Activated naive CD4-positive, alpha-beta T cell treated with anti-CD3 and anti-CD28 coated beads, Interleukin-2, amount 10 ng/mL, durations not matched to agents 7 days and 5 days (primary cell): ENCODE measurements at regions not wholly inside any gene's neighbourhood (a gene's known extent, or its start where the extent isn't known, plus 50 kb on each side); places are given as distances from the start of the nearest gene placed in this dataset.

Experiments
- CTCF ChIA-PET: fragments of 350-600 bp; sonication (Branson Sonifier 250); formaldehyde crosslinking; loops from one replicate; lab custom pipeline; 2021; ENCODE audit warnings: antibody characterized with exemption; lab: Charles Lee
- DNase-seq: peaks from one replicate; pipeline ENCODE4 v3.0.0-alpha.2; 2020
- H3K27ac Mint-ChIP-seq: one replicate; pipeline ENCODE4 v1.8.0; 2021; ENCODE audit warnings: mild to moderate bottlenecking, moderate library complexity, mixed read lengths
- H3K27me3 Mint-ChIP-seq: one replicate; pipeline ENCODE4 v1.8.0; 2021; ENCODE audit warnings: mild to moderate bottlenecking, mixed read lengths
- H3K36me3 Mint-ChIP-seq: one replicate; pipeline ENCODE4 v1.8.0; 2021; ENCODE audit warnings: mixed read lengths
- H3K4me1 Mint-ChIP-seq: one replicate; pipeline ENCODE4 v1.8.0; 2021; ENCODE audit warnings: mixed read lengths
- H3K4me3 Mint-ChIP-seq: one replicate; pipeline ENCODE4 v1.8.0; 2021; ENCODE audit warnings: mild to moderate bottlenecking, moderate library complexity, mixed read lengths
- H3K9me3 Mint-ChIP-seq: one replicate; pipeline ENCODE4 v1.8.0; 2021; ENCODE audit warnings: mixed read lengths

DNA sequence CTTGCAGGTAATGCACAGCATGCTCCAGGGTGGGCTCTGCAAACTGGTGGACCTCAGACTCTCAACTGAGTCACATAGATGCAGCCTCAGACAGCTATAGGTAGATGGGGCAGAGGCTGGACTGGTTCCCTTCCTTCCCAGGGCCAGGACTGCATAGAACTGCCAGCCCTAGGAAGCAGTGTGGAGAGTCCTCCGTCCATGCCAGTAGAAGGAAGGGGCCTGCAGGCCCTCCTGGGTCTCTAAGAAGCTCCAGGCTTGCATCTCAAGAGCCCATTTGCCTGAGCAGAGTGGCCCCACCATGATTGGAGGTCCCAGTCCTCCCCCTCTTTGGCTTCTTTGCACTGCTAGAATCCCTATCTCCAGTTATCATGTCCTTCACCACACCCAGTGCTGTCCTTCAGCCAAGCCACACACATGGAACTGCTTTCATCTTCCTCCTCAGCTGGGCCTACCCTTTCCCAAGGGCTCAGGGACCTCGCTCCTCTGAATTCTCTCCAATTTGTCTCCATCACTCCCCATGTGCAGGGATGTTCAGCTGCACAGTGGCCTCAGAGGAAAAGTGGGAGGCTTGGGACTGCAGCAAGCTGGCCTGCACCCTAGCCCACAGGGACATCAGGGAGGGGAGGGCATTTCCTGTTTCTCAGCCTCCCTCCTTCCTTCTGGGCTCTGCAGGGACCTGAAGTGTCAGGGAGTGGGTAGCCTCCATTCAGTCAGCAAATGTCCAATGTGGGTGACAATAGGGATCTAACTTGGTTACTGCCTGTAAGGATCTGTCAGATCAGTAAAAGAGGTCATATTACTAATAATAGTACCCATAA is 146.0 kb downstream of the PJA1 start:
- DNase-seq, result no peak
- CTCF ChIA-PET, result no interaction called here
- Mint-ChIP-seq H3K4me1 (no peaks in the 10 kb centered on the region), H3K27ac (no peak overlapping the region), H3K9me3 (no peaks in the 10 kb centered on the region), H3K36me3 (no peaks in the 10 kb centered on the region), H3K27me3 (no peaks in the 10 kb centered on the region), H3K4me3 (no peak overlapping the region)

DNA sequence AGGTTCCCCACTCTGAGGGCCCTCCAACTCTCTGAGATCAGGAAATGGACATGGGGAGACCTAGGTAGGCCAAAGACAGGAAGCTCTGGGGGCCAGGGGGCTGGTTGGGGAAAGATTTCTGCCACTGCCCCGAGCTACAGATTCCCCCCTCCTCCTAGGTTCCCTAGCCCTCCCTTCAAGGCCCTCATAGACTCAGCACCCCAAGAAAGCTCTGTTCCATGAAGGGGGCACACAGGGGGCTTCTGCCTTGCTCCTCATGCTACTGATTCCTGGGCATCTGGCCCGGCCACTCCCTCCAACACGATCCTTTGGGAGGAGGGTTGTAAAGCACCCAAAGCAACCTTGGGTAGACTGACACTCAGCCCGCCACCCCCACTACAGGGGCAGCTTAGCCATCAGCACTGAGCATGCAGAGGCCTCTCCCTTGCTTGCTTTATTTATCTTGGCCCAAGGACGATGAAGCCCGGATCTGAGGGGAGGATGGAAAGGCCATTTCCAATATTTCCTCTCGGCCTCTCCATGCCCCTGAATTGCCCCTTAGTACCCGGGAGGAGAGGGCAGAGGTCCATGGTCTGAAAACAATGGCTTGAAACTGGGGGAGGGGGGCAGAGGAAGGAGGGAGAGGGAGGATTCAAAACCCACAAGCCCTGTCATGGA is 146.7 kb downstream of the PJA1 start:
- H3K36me3 Mint-ChIP-seq, result no peaks in the 10 kb centered on the region
- no peak overlapping the region for H3K4me3 Mint-ChIP-seq
- no peaks in the 10 kb centered on the region for H3K9me3 Mint-ChIP-seq
- no peaks in the 10 kb centered on the region for H3K27me3 Mint-ChIP-seq
- H3K27ac Mint-ChIP-seq, result no peak overlapping the region
- CTCF ChIA-PET, result no interaction called here
- no peaks in the 10 kb centered on the region for H3K4me1 Mint-ChIP-seq
- no peak for DNase-seq

DNA sequence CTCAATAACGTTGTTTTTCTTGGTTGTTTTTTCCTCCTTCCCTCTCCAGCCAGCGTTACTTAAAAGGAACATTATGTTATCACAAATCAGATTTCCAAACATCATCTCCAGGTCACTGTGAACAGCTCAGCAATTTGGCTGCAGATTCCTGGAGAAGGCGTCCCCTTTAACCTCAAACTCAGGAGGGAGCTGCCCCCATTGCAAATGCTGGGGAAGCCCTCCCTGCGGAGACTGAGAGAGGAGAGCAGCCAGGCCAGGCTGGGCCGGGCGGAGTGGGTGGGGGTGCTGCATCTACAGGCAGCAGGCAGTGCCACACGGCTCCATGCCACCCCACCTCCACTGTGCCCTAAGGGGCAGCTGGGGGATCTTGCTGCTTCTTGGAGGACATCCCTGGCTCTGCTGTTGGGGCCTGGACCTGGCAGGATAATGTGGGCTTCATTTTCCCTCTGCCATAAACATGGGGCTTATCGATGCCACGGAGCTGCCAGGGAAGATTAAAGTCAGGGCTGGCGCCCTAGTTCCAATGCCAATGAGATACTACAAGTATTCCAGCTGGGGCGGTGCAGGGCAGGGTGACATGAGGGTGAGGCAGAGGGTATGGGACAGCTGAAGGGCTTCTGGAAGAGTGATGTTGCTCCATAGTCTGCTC is 148.8 kb downstream of the PJA1 start:
- H3K27ac Mint-ChIP-seq, result no peak overlapping the region

DNA sequence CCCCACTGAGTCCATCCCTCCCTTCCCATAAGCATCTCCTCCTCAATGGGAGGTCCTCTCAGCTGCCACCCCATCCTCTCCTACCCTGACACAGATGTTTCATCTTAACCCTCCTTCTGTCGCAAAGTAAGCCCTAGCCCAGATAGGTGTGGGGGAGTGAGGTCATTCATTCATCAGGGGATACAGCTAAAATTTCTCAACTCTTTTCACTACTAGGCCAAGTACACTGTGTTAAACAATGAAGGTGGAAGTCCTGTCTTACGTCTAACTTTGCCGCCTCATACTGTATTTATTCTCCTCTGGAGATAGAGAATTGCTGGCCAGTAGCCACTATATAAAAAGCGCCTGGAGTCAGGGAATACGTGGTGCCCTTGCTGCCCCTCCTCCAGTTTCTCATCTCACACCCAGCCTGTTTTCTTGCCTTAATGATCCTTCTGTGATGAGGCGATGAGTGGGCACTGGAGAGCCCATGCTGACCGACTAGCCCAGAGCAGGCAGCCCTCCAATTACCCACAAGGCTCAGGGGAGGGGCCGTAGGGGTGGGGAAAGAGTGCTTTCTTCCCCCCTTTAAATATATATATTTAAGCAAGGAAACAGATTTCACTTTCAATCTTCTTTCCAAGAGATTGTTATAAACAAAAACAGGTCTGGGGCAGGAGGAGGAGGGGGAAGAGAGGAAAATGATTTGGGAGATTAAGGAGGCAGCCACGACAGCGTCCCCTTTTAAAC is 149.5 kb downstream of the PJA1 start:
- CTCF ChIA-PET, result no interaction called here
- H3K4me3 Mint-ChIP-seq, result no peak overlapping the region
- no peak overlapping the region for H3K27ac Mint-ChIP-seq
- DNase-seq, result no peak
- no peaks in the 10 kb centered on the region for H3K27me3 Mint-ChIP-seq
- no peaks in the 10 kb centered on the region for H3K9me3 Mint-ChIP-seq
- H3K36me3 Mint-ChIP-seq, result no peaks in the 10 kb centered on the region
- no peaks in the 10 kb centered on the region for H3K4me1 Mint-ChIP-seq

More for the DNA sequence above, 148.8 kb downstream of the PJA1 start:
- CTCF ChIA-PET, result no interaction called here
- Mint-ChIP-seq H3K27me3 (no peaks in the 10 kb centered on the region), H3K4me1 (no peaks in the 10 kb centered on the region), H3K9me3 (no peaks in the 10 kb centered on the region), H3K4me3 (no peak overlapping the region), H3K36me3 (no peaks in the 10 kb centered on the region)
- DNase-seq, result no peak

DNA sequence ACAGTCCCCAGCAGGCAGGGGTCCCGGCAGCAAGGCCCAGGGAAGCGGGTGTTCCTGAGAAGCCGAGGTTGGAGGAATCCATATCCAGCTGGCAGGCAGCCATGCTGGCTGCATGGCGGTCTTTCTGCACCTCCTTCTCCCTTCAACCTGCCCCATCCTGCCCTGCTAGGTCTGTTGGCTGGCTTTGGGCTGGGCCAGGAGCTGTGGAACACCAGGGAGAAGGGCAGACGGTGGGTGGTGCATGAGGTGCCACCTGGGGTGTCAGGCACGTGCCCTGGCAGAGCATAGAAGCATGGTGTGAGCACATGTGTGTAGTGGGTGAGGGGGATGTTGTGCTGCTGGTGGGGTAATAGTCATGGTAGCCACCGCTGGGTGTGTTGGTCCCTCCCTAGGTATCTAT is 150.1 kb downstream of the PJA1 start:
- no peak for DNase-seq
- H3K27ac Mint-ChIP-seq, result no peak overlapping the region
- CTCF ChIA-PET, result no interaction called here
- no peaks in the 10 kb centered on the region for H3K9me3 Mint-ChIP-seq
- H3K27me3 Mint-ChIP-seq, result no peaks in the 10 kb centered on the region
- H3K36me3 Mint-ChIP-seq, result no peaks in the 10 kb centered on the region
- H3K4me1 Mint-ChIP-seq, result no peaks in the 10 kb centered on the region
- H3K4me3 Mint-ChIP-seq, result no peak overlapping the region

DNA sequence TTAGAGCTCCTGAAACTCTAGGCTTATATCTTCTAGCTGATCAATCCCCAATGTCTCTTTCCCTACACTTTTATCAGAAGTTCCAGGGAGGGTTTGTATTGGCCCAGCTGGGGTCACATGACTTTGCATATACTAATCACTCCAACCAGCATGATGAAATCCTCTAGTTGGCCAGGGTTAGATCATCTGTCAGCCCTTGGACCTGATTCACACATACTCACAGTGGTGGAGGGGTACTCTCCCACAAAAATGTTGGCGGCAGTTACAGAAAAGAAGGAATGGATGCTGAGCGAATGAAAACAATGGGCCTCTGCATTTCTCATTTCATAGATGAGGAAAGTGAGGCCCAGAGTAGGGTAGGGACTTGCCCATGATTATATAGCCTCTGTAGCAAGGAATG is 151.1 kb downstream of the PJA1 start:
- Mint-ChIP-seq H3K36me3 (no peaks in the 10 kb centered on the region), H3K4me3 (no peak overlapping the region), H3K4me1 (no peaks in the 10 kb centered on the region), H3K27ac (no peak overlapping the region), H3K27me3 (no peaks in the 10 kb centered on the region), H3K9me3 (no peaks in the 10 kb centered on the region)
- DNase-seq, result no peak
- CTCF ChIA-PET, result no interaction called here

DNA sequence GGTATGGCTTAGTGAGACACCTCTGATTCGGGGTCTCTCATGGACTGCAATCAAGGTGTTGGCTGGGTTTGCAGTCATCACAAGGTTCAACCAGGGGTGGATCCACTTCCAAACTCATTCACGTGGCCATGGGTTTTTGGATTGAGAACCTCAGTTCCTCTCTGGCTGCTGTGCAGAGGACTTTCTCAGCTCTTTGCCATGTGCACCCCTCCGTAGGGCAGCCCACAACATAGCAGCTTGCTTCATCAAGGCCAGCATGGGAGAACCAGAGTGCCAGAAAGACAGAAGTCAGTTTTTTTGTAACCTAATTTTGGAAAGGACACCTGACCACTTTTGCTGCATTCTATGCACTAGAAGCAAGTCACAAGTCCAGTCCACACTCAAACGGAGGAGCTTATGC is 154.9 kb downstream of the PJA1 start:
- H3K4me3 Mint-ChIP-seq, result no peak overlapping the region
- H3K9me3 Mint-ChIP-seq, result no peaks in the 10 kb centered on the region
- no peak for DNase-seq
- H3K27me3 Mint-ChIP-seq, result no peaks in the 10 kb centered on the region
- no peak overlapping the region for H3K27ac Mint-ChIP-seq
- CTCF ChIA-PET, result no interaction called here
- H3K4me1 Mint-ChIP-seq, result no peaks in the 10 kb centered on the region
- no peaks in the 10 kb centered on the region for H3K36me3 Mint-ChIP-seq

DNA sequence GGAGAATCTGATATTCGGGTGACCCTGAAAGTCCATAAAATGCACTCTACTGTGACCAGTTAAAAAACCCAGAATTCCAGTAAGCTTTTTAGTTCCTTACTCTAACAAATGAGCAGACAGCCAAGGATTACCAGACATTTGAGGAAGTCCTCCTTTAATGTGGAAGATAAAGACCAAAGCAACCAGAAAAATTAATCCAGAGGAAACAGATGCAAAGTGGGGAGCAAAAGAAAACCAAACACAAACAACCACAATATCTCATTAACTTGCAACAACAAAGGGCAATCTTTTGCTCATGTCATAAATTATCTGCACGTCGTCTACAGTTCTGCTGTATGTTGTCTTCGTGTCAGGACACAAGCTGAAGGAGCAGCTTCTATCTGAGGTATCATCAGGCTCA is 164.4 kb downstream of the PJA1 start:
- H3K9me3 Mint-ChIP-seq, result no peaks in the 10 kb centered on the region
- CTCF ChIA-PET, result no interaction called here

DNA sequence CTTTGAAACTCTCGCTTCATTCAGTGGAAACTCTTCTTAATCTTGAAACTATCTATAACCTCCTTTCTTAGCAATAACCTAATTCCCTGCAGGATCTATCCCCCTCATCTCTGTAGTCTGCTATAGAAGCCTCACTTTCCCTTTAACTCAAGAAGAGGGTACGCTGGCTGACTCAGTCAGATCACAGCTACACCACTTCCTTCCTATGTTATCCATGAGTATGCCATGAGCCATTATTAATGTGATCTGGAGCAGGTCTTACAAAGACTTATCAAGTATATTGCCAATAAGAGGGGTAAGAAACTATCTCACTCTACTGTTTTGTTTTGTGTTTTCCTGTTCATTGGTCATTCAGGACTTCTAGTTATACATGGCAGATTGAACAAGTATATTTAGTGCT is 165.3 kb downstream of the PJA1 start:
- no peak for DNase-seq
- no peaks in the 10 kb centered on the region for H3K9me3 Mint-ChIP-seq

More for the DNA sequence above, 164.4 kb downstream of the PJA1 start:
- Mint-ChIP-seq H3K27me3 (peaks cover 3% of the 10 kb centered on the region), H3K4me1 (no peaks in the 10 kb centered on the region), H3K36me3 (no peaks in the 10 kb centered on the region), H3K4me3 (no peak overlapping the region), H3K27ac (no peak overlapping the region)
- DNase-seq, result no peak

DNA sequence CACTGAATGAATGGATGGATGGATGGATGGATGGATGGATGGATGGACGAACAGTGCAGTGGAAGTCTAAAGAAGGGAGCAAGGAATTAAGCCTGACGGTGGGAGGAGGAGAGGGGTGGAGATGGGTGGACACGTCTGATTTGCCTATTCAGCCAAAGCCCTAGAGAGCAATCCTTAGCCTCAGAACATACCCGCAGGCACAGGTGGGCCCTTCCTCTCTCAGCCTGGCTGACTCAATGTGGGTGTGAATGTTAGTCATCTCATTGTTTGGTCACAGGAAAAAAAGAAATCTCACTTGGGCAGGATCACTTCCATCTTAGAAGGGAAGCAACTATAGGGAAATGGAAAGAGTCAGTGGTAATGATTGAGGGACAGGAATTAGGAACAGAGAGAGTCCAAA is 165.9 kb downstream of the PJA1 start:
- Mint-ChIP-seq H3K4me1 (no peaks in the 10 kb centered on the region), H3K27ac (no peak overlapping the region), H3K36me3 (no peaks in the 10 kb centered on the region)

More for the DNA sequence above, 165.3 kb downstream of the PJA1 start:
- Mint-ChIP-seq H3K36me3 (no peaks in the 10 kb centered on the region), H3K27ac (no peak overlapping the region), H3K4me1 (no peaks in the 10 kb centered on the region), H3K27me3 (peaks cover 3% of the 10 kb centered on the region), H3K4me3 (no peak overlapping the region)
- CTCF ChIA-PET, result no interaction called here

DNA sequence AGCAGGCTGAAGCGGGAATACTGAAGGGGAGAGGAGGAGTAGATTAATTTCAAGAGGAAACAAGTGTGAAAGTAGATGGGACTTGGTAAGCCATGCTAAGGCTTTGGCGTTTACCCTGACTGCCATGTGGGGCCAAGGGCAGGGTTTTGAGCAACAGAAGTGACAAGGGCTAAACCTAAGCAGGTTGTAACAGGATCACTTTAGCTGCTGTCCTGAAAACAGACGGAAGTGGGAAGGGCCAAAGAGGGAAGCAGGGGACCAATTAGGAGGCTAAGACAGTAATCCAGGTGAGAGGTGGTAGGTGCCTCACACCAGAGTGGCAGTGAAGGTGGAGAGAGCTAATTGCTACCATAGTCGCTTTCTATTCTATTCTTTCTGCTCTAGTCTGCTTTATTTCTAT is 166.5 kb downstream of the PJA1 start:
- no peak overlapping the region for H3K27ac Mint-ChIP-seq
- no peak for DNase-seq
- no peaks in the 10 kb centered on the region for H3K36me3 Mint-ChIP-seq
- peaks cover 3% of the 10 kb centered on the region for H3K27me3 Mint-ChIP-seq
- H3K4me3 Mint-ChIP-seq, result no peak overlapping the region
- no peaks in the 10 kb centered on the region for H3K9me3 Mint-ChIP-seq
- CTCF ChIA-PET, result no interaction called here
- no peaks in the 10 kb centered on the region for H3K4me1 Mint-ChIP-seq

More for the DNA sequence above, 165.9 kb downstream of the PJA1 start:
- no peaks in the 10 kb centered on the region for H3K9me3 Mint-ChIP-seq
- peaks cover 3% of the 10 kb centered on the region for H3K27me3 Mint-ChIP-seq
- CTCF ChIA-PET, result no interaction called here
- DNase-seq, result no peak
- H3K4me3 Mint-ChIP-seq, result no peak overlapping the region

DNA sequence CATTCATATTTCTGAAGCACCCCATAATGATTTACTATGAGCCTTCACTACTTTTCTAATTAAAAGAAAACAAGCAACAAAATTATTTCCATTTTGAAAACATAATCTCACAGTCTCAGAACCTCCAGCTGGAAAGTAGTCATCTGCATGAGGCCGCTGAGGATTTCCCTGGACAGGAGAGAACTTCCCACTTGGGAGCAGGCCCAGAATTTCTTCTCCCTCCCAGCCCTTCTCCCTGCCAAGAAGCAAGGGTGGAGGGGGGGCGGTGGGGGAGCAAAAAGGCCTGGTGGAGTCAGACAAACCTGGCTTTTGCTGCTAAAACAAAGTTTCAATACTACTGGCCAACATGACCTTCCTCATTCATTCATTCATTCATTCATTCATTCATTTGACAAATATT is 167.3 kb downstream of the PJA1 start:
- no peaks in the 10 kb centered on the region for H3K9me3 Mint-ChIP-seq
- H3K4me1 Mint-ChIP-seq, result no peaks in the 10 kb centered on the region
- CTCF ChIA-PET, result no interaction called here
- peaks cover 3% of the 10 kb centered on the region for H3K27me3 Mint-ChIP-seq
- no peak overlapping the region for H3K4me3 Mint-ChIP-seq
- H3K27ac Mint-ChIP-seq, result no peak overlapping the region
- H3K36me3 Mint-ChIP-seq, result no peaks in the 10 kb centered on the region
- no peak for DNase-seq

DNA sequence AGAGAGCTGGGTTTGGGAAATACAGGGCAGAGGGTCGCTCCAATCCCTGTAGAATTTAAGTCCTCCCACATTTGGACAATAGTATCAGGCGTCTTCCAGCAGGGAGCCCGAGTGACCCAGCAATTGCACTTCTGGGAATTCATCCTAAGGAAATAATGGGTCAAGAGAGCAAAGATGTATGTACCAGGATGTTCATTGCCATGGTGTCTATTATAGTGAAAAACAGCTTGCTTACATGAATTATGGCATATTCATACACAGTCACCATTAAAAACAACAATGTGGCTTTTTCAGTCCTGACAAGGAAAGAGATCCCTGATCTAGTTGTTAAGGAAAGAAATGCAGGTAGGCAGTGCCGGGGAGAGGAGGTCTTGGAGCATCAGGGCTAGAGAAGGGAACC is 167.7 kb downstream of the PJA1 start:
- no peak for DNase-seq
- Mint-ChIP-seq H3K36me3 (no peaks in the 10 kb centered on the region), H3K9me3 (no peaks in the 10 kb centered on the region), H3K27me3 (peaks cover 2% of the 10 kb centered on the region), H3K4me1 (no peaks in the 10 kb centered on the region), H3K27ac (no peak overlapping the region), H3K4me3 (no peak overlapping the region)
- CTCF ChIA-PET, result no interaction called here

DNA sequence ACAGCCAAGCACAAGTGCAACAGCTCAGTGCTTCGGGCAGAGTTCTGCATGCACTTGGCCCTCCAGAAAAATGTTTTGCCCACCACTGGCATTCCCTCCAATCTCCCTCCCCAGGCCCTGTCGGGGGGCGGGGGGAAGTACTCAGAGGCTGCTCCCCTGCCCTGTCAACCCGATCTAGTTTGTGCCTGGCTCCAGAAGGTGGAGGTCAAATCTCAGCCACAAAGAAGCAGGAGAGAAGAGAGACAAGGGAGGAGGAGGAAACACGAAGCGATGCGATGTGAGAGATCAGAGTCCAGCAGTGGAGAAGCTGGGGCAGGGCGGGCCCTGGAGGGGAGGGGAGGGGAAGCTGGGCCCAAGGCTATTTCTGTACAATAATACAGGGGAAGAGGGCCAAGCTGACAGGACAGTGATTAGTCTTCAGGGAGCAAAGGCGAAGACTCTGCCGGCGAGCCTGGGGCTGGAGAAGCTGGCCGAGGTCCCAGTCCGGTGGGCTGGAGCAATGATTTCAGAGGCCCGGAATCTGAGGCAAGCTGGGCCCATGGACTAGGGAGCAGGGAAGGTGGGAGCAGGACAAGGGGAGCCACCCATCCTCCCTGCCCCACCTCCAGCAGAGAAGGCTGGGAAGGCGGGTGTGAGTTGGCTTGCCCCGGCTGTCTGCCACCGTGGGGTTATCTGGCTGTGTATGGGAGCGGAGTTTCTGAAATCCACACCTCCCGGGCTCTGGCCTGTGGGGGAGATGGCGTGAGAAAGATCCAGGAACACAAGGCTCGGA is 167.1 kb downstream of the EFNB1 start:
- no peaks in the 10 kb centered on the region for H3K36me3 Mint-ChIP-seq
- H3K9me3 Mint-ChIP-seq, result no peaks in the 10 kb centered on the region
- no peak overlapping the region for H3K4me3 Mint-ChIP-seq
- DNase-seq, result no peak
- H3K27me3 Mint-ChIP-seq, result peaks cover 1% of the 10 kb centered on the region
- H3K4me1 Mint-ChIP-seq, result no peaks in the 10 kb centered on the region
- H3K27ac Mint-ChIP-seq, result no peak overlapping the region
- CTCF ChIA-PET, result no interaction called here
